ENCODE measurements at regions not wholly inside any gene's neighbourhood (a gene's known extent, or its start where the extent isn't known, plus 50 kb on each side); places are given as distances from the start of the nearest gene placed in this dataset.

- H3K4me3 ChIP-seq (ENCODE audit: low read length), result no peak overlapping the region
- no peak for DNase-seq (ENCODE audit: low read depth)
- peak; percentile 44 for TF ChIP-seq CTCF (conservative IDR thresholded peaks at IDR 0.05; ENCODE audit: low read depth, low read length)
Measured at GRCh38 chr7:136807598-136807997, 60.9 kb upstream of the CHRM2 start.

GRCh38 chr7:136803028-136803427, 65.4 kb upstream of the CHRM2 start:
- no peak for DNase-seq (ENCODE audit: low read depth)
- TF ChIP-seq CTCF (conservative IDR thresholded peaks at IDR 0.05; ENCODE audit: low read depth, low read length), result no peak
- H3K4me3 ChIP-seq (ENCODE audit: low read length), result no peak overlapping the region

DNA sequence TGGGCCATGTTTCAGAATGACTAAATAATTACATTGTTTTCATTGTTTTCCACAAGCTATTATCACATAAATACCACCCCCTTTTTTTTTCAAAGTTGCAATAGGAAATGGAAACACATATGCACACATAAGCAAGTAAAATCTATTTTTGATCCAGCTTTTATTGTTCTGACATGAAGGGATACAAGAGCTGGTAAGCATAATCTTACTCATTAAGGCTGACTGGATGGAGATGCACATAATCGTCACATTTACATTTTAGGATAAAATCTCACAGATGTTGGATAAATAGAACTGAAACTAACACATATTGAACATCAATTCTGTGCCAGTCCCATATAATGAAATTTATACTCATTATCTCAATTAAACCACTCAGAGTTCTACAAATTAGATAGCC, 84.5 kb upstream of the CHRM2 start:
- no peak for DNase-seq (ENCODE audit: low read depth)
- no peak for TF ChIP-seq CTCF (conservative IDR thresholded peaks at IDR 0.05; ENCODE audit: low read depth, low read length)
- H3K4me3 ChIP-seq (ENCODE audit: low read length), result no peak overlapping the region

DNA sequence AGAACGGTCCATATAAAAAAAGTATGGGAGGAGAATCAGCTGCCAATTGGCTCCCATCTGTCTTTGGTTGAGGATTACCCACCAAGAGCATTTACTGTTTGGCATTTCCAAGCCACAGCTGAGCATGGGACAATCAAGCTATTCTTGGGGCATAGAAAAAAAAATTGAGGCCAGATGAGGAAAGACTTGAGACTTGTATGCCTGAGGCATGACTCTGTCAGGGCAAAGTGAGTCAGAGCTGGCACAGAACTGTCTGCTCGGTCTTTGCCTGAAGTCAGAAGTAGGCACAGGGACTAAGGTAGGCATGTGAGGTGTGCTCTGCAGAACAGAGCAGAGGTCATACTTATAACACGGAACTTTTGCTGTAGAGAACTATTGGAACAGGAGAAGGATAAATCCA, 126.5 kb upstream of the CHRM2 start:
- no peak for DNase-seq (ENCODE audit: low read depth)
- no peak for TF ChIP-seq CTCF (conservative IDR thresholded peaks at IDR 0.05; ENCODE audit: low read depth, low read length)
- H3K4me3 ChIP-seq (ENCODE audit: low read length), result no peak overlapping the region

GRCh38 chr7:136728945-136729344, 139.5 kb upstream of the CHRM2 start:
- no peak overlapping the region for H3K4me3 ChIP-seq (ENCODE audit: low read length)
- peak; percentile 32 for DNase-seq (ENCODE audit: low read depth)
- no peak for TF ChIP-seq CTCF (conservative IDR thresholded peaks at IDR 0.05; ENCODE audit: low read depth, low read length)

- no peak for TF ChIP-seq CTCF (conservative IDR thresholded peaks at IDR 0.05; ENCODE audit: low read depth, low read length)
- no peak for DNase-seq (ENCODE audit: low read depth)
- H3K4me3 ChIP-seq (ENCODE audit: low read length), result no peak overlapping the region
Measured at GRCh38 chr7:136726460-136726859, 142.0 kb upstream of the CHRM2 start.

- no peak overlapping the region for H3K4me3 ChIP-seq (ENCODE audit: low read length)
- no peak for DNase-seq (ENCODE audit: low read depth)
- TF ChIP-seq CTCF (conservative IDR thresholded peaks at IDR 0.05; ENCODE audit: low read depth, low read length), result no peak
Measured at GRCh38 chr7:136717910-136718557, 150.4 kb upstream of the CHRM2 start.
